ENCODE measurements at regions not wholly inside any gene's neighbourhood (a gene's known extent, or its start where the extent isn't known, plus 50 kb on each side); places are given as distances from the start of the nearest gene placed in this dataset.

GRCh38 chr11:29012507-29012906, 904.3 kb downstream of the METTL15 start:
- no peak for TF ChIP-seq CTCF (conservative IDR thresholded peaks at IDR 0.05; ENCODE audit: low read depth, low read length)
- H3K4me3 ChIP-seq (ENCODE audit: low read length), result no peak overlapping the region
- no peak for DNase-seq (ENCODE audit: low read depth)

DNA sequence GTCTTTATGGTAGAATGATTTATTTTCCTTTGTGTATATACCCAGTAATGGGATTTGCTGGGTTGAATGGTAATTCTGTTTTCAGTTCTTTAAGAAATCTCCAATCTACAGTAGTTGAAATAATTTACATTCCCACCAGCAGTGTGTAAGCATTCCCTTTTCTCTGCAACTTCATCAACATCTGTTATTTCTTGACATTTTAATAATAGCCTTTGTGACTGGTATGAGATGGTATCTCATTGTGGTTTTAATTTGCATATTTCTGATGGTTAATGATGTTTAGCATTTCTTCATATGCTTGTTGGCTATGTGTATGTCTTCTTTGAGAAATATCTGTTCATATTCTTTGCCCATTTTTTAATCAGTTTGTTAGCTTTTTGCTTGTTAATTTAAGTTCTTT, 901.2 kb downstream of the METTL15 start:
- DNase-seq (ENCODE audit: low read depth), result no peak
- H3K4me3 ChIP-seq (ENCODE audit: low read length), result no peak overlapping the region
- no peak for TF ChIP-seq CTCF (conservative IDR thresholded peaks at IDR 0.05; ENCODE audit: low read depth, low read length)

GRCh38 chr11:29008481-29008880, 900.3 kb downstream of the METTL15 start:
- DNase-seq (ENCODE audit: low read depth), result no peak
- TF ChIP-seq CTCF (conservative IDR thresholded peaks at IDR 0.05; ENCODE audit: low read depth, low read length), result no peak
- no peak overlapping the region for H3K4me3 ChIP-seq (ENCODE audit: low read length)

- H3K4me3 ChIP-seq (ENCODE audit: low read length), result no peak overlapping the region
- DNase-seq (ENCODE audit: low read depth), result no peak
Measured at GRCh38 chr11:29006668-29007067, 898.5 kb downstream of the METTL15 start.

DNA sequence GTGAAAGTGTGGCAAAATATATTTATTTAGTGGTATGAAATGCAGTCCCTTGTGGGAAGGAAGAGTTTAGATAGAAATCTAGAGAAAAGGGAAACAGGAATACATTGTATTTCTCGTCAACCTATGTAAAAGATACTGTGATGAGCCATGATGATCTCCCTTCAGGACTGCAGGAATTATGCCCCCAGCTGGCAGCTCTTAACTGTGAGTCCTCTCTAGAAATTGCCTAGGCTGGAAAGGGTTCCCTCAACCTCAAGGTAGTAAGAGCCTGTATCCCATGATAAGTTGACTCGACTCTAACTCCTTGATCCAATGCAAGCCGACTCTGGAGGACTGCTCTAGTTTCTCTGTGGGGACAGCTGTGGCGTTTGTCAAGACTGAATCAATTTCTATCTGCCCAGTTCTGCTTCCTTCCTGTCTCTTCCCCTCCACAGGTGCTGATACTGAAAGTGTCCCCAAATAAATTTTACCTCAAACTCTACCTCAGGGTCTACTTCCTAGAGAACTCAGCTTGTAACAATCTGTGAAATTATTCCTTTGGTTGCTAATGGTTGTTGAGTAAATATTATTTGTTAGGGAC, 897.3 kb downstream of the METTL15 start:
- no peak for DNase-seq (ENCODE audit: low read depth)
- TF ChIP-seq CTCF (conservative IDR thresholded peaks at IDR 0.05; ENCODE audit: low read depth, low read length), result peak; percentile 1
- no peak overlapping the region for H3K4me3 ChIP-seq (ENCODE audit: low read length)

More at GRCh38 chr11:29006668-29007067, 898.5 kb downstream of the METTL15 start:
- no peak for TF ChIP-seq CTCF (conservative IDR thresholded peaks at IDR 0.05; ENCODE audit: low read depth, low read length)

DNA sequence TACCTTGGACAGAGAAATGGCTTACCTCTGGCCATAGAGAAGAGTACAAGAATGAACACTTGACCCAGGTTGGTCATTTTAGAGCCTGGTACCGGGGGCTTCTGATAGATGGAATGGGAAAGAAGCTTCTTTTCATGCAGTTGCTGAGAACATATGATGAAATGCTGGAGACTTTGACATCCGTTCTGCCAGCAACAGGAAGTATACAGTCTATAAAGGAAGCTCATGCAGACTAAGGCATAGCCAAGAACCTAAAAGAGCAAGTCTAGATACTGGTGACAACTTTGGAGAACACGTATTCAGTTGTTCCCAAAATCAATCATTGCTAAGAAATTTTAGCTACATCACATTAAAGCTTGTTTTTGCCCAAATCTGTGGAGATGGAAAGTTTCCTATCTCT, 894.6 kb downstream of the METTL15 start:
- TF ChIP-seq CTCF (conservative IDR thresholded peaks at IDR 0.05; ENCODE audit: low read depth, low read length), result no peak
- no peak for DNase-seq (ENCODE audit: low read depth)
- no peak overlapping the region for H3K4me3 ChIP-seq (ENCODE audit: low read length)

DNA sequence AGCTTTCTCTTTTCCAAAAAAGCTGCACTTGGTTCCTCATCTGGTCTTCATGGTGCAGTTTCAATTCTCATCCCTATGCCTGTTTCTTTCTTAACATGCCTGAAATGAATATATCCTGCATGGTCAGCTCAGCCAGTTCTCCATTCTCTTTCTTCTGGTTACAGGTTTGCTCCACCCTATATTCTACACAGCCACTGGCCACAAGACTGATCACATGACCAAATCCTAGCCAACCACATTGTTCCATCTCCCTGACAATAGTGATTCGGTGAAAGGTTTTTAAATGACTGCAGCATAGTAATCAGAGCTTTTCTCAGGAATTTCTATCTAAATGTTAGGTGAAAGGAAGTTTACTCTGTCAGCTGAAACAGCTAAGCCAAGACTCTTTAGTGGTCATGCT, 891.4 kb downstream of the METTL15 start:
- H3K4me3 ChIP-seq (ENCODE audit: low read length), result no peak overlapping the region
- no peak for TF ChIP-seq CTCF (conservative IDR thresholded peaks at IDR 0.05; ENCODE audit: low read depth, low read length)
- no peak for DNase-seq (ENCODE audit: low read depth)
